ENCODE measurements at regions not wholly inside any gene's neighbourhood (a gene's known extent, or its start where the extent isn't known, plus 50 kb on each side); places are given as distances from the start of the nearest gene placed in this dataset.

DNA sequence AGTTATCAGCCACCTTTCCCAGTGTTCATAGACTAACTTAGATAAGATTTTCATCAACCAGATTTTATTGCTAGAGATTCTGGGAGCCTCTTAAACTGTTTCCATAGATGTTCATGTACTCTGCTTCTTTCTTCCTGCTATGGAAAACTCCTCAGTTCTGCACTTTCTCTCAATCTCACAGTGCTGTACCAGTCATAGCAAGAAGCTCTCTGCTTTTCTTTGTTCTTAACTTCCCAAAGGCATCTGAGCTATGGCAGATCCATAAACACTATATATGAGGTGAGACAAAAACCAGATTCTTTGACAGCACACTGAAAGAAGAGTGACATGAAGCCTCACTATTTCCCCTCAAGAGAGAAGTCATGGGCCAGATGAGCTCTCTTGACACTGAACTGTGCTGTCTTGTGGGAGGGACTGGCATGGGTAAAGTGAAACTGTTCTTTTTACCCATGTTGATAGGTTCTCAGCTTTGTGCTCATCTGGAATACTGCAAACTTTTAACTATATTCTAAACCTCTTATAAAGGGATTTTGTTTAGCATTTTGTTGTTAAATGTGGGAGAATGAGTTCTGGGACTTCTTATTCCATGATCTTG, 64.2 kb upstream of the LYPLAL1 start:
- no peak for DNase-seq

DNA sequence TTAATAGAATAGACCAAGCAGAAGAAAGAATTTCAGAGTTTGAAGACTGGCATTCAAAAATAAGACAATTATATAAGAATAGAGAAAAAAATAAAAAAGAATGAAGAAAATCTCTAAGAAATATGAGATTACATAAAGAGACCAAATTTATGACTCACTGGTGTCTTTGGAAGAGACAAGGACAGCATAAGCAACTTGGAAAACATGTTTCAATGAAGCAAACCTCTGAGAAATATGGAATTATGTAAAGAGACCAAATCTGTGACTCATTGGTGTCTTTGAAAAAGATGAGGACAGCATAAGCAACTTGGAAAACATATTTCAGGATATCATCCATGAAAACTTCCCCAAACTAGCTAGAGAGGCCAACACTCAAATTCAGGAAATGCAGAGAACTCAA, 60.4 kb upstream of the LYPLAL1 start:
- no peak for DNase-seq

DNA sequence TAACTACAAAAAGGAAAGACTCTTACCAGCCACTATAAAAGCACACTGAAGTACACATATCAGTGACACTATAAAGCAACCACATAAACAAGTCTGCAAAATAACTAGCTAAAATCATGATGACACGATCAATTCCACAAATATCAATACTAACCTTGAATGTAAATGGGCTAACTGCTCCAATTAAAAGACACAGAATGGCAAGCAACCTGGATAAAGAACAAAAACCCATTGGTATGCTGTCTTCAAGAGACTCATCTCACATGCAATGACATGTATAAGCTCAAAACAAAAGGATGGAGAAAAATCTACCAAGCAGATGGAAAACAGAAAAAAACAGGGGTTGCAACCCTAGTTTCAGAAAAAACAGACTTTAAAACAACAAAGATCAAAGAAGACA, 59.7 kb upstream of the LYPLAL1 start:
- no peak for DNase-seq

DNA sequence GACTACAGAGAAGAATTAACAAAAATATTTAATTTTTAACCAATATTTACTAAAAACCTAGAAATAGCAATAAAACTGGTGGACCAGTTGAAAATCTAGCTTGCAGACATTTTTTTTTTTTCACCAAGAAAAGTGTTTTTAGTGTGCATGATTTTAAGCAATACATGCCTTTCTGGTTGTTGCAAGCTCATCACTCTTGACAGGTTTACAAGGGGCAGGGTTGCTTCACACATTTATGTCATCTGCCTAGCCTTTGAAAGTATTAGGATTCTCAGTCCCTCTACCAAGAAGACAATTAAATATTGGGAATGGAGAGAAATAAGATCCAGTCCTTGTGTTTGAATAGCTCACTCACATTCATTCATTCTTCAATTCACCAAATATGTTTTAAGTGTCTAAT, 53.8 kb upstream of the LYPLAL1 start:
- DNase-seq: no peak

DNA sequence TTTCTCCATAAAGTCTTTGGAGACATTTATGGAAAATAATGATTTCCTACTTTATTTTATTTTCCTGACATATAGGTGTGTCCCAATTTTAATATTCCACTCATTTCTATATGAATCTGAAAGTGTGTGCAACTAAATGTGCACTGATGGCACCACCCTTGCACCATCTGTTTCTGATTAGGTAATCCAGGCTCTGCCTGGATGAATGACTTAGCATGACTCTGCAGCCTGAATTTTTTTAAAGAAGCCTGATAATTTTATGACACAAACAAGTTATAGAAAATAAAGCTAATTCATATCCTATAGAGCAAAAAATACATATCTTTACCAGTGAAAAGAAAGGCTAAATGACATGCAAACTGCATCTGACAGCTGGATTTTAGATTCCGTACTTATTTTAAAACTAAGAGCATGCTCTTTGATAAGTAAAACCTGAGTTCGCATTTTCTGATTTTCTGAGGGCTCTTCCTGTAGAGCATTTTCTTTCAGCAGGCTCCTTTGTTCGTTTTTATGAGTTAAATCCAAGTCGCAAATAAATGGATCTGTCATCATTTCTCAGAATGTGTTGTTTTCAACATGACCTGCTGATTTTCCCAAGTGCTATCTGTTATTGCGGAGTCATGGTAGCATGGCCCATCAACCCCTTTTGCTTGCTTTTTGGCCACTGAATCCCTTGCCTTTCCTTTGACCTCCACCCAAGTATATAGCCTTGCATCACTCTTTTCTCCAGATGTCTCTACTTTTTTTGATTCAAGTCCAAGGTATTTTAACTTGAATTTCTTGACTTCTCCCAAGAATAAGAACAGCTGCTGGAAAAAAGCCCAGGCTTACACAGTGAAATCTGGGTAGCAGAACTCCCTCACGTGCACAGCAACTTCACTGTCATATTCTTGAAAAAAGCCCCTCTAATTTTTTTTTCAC, 52.8 kb upstream of the LYPLAL1 start:
- DNase-seq: no peak

DNA sequence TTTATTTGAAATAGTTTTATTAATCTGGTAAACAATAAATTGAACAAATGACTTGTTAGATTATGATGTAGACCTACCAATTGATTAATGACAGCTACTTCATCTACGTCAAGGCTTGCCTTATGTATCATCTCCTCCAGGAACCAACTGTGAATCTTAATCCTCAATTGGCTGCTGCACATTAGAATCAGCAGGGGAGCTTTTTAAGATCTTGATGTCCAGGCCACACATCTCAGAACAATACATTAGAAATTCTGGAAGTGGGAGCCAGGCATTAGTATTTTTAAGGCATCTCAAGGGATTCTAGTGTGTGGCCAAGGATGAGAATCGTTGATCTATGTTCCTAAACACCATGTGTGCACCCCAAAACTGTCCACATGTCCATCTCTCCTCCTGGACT, 52.0 kb upstream of the LYPLAL1 start:
- no peak for DNase-seq

DNA sequence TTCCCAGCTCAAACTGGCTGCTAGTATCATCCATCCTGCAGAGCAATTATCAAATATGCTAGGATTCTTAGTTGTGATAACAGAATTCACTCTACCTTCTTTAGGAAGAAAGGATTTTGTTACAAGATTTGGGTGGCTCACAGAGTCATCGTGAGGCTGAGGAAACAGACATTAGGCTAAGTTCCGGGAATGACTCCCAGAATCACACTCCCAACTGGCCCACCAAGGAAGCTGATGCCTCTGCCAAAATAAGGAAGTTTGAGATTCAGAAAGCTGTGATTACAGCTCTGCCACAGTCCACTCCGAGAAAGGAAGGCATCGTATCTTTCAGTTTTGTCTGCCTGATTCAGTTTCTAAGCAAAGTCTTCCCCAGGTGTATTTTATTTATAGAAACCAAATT, 50.6 kb upstream of the LYPLAL1 start:
- DNase-seq: no peak

Data from stimulated activated CD8-positive, alpha-beta memory T cell treated with anti-CD3 and anti-CD28 coated beads, Interleukin-4, amount 100 ng/mL, for 48 hours (primary cell).